ENCODE measurements at regions not wholly inside any gene's neighbourhood (a gene's known extent, or its start where the extent isn't known, plus 50 kb on each side); places are given as distances from the start of the nearest gene placed in this dataset.

GRCh38 chr1:57549300-57549699 is 125.4 kb upstream of the DAB1 start:
- POLR2A ChIA-PET (ENCODE audit: unreplicated experiment), result no interaction called here
- H3K9me2 ChIP-seq (ENCODE audit: insufficient read depth), result no peaks in the 10 kb centered on the region
- H4K20me1 ChIP-seq (ENCODE audit: insufficient read depth), result no peaks in the 10 kb centered on the region
- intact Hi-C loops (cut with micrococcal nuclease; ENCODE audit: unreplicated experiment), result no loop called here
- H3K79me2 ChIP-seq (ENCODE audit: low read depth), result no peaks in the 10 kb centered on the region
- H3K9me3 ChIP-seq (ENCODE audit: insufficient read depth, low read depth), result no peaks in the 10 kb centered on the region
- H3K4me2 ChIP-seq, result no peak overlapping the region
- H2AFZ ChIP-seq, result no peak overlapping the region
- no peak overlapping the region for H3K27ac ChIP-seq
- BruUV-seq (replicated peaks), result no TSS peak
- no peak overlapping the region for H3K4me3 ChIP-seq
- no peaks in the 10 kb centered on the region for H3F3A ChIP-seq (ENCODE audit: insufficient read depth, low read depth)
- no peaks in the 10 kb centered on the region for H3K27me3 ChIP-seq (ENCODE audit: insufficient read depth, low read depth)
- CTCF ChIA-PET, result no interaction called here
- TF ChIP-seq CTCF (conservative IDR thresholded peaks at IDR 0.05) (no peak), EZH2 (IDR thresholded peaks at IDR 0.05; ENCODE audit: low read depth) (no peak)
- no peaks in the 10 kb centered on the region for H3K36me3 ChIP-seq (ENCODE audit: low read depth)
- DNase-seq, result no peak
- H3K4me1 ChIP-seq (replicated peaks; ENCODE audit: insufficient read depth), result no peaks in the 10 kb centered on the region

GRCh38 chr1:57546549-57547330 is 122.9 kb upstream of the DAB1 start:
- Histone ChIP-seq H4K20me1 (ENCODE audit: insufficient read depth) (no peaks in the 10 kb centered on the region), H3K27ac (no peak overlapping the region), H3K9me3 (ENCODE audit: insufficient read depth, low read depth) (no peaks in the 10 kb centered on the region), H3K4me2 (no peak overlapping the region), H3K36me3 (ENCODE audit: low read depth) (no peaks in the 10 kb centered on the region), H3K27me3 (ENCODE audit: insufficient read depth, low read depth) (no peaks in the 10 kb centered on the region), H2AFZ (no peak overlapping the region), H3K9me2 (ENCODE audit: insufficient read depth) (no peaks in the 10 kb centered on the region), H3K4me3 (no peak overlapping the region), H3K4me1 (replicated peaks; ENCODE audit: insufficient read depth) (no peaks in the 10 kb centered on the region), H3K79me2 (ENCODE audit: low read depth) (no peaks in the 10 kb centered on the region), H3F3A (ENCODE audit: insufficient read depth, low read depth) (no peaks in the 10 kb centered on the region)
- TF ChIP-seq CTCF (conservative IDR thresholded peaks at IDR 0.05), result no peak
- TF ChIP-seq EZH2 (IDR thresholded peaks at IDR 0.05; ENCODE audit: low read depth), result no peak
- no peak for DNase-seq
- ChIA-PET CTCF (no interaction called here), POLR2A (ENCODE audit: unreplicated experiment) (no interaction called here)
- intact Hi-C loops (cut with micrococcal nuclease; ENCODE audit: unreplicated experiment), result no loop called here
- BruUV-seq (replicated peaks), result no TSS peak

GRCh38 chr1:57544345-57544744 is 120.5 kb upstream of the DAB1 start:
- intact Hi-C loops (cut with micrococcal nuclease; ENCODE audit: unreplicated experiment), result no loop called here
- ChIA-PET CTCF (no interaction called here), POLR2A (ENCODE audit: unreplicated experiment) (no interaction called here)
- no TSS peak for BruUV-seq (replicated peaks)
- H3K36me3 ChIP-seq (ENCODE audit: low read depth), result no peaks in the 10 kb centered on the region
- no peaks in the 10 kb centered on the region for H3K27me3 ChIP-seq (ENCODE audit: insufficient read depth, low read depth)
- no peaks in the 10 kb centered on the region for H3K79me2 ChIP-seq (ENCODE audit: low read depth)
- no peak overlapping the region for H3K4me3 ChIP-seq
- H3K27ac ChIP-seq, result no peak overlapping the region
- no peak for DNase-seq
- H3K4me2 ChIP-seq, result no peak overlapping the region
- H3K9me2 ChIP-seq (ENCODE audit: insufficient read depth), result no peaks in the 10 kb centered on the region
- H4K20me1 ChIP-seq (ENCODE audit: insufficient read depth), result no peaks in the 10 kb centered on the region
- no peaks in the 10 kb centered on the region for H3K4me1 ChIP-seq (replicated peaks; ENCODE audit: insufficient read depth)
- no peaks in the 10 kb centered on the region for H3F3A ChIP-seq (ENCODE audit: insufficient read depth, low read depth)
- TF ChIP-seq EZH2 (IDR thresholded peaks at IDR 0.05; ENCODE audit: low read depth), result no peak
- no peak for TF ChIP-seq CTCF (conservative IDR thresholded peaks at IDR 0.05)
- H3K9me3 ChIP-seq (ENCODE audit: insufficient read depth, low read depth), result no peaks in the 10 kb centered on the region
- no peak overlapping the region for H2AFZ ChIP-seq

Data from PC-9 (cell line).